CD8-positive, alpha-beta memory T cell (primary cell): ENCODE measurements at regions not wholly inside any gene's neighbourhood (a gene's known extent, or its start where the extent isn't known, plus 50 kb on each side); places are given as distances from the start of the nearest gene placed in this dataset.

Experiments
- CTCF ChIA-PET: fragments of 350-600 bp; sonication (Branson Sonifier 250); formaldehyde crosslinking; loops from one replicate; lab custom pipeline; 2021; ENCODE audit warnings: antibody characterized with exemption; lab: Charles Lee
- POLR2A ChIA-PET: fragments of 350-600 bp; sonication (Branson Sonifier 250); formaldehyde crosslinking; loops from one replicate; lab custom pipeline; 2021; ENCODE audit warnings: antibody characterized with exemption; lab: Charles Lee
- DNase-seq, 5 donors: peaks; one replicate each; pipeline versions ENCODE4 v3.0.0 to v3.0.0-alpha.2; 2020 to 2022; ENCODE audit warnings: mixed read lengths in 1 of 5
- H3K27ac ChIP-seq: one replicate; pipeline ENCODE4 v1.7.0; 2013; ENCODE audit warnings: low read depth, mild to moderate bottlenecking, low read length, moderate library complexity
- H3K27me3 ChIP-seq: 2 replicates; pipeline ENCODE4 v1.7.0; 2013; ENCODE audit warnings: low read length, mild to moderate bottlenecking; ENCODE audit not compliant: insufficient read depth, poor library complexity, severe bottlenecking
- H3K36me3 ChIP-seq: 2 replicates; pipeline ENCODE4 v1.7.0; 2013; ENCODE audit warnings: mild to moderate bottlenecking, low read length, moderate library complexity; ENCODE audit not compliant: insufficient read depth
- H3K4me1 ChIP-seq: 2 replicates; pipeline ENCODE4 v1.7.0; 2013; ENCODE audit warnings: mild to moderate bottlenecking, low read length, moderate library complexity; ENCODE audit not compliant: insufficient read depth
- H3K4me3 ChIP-seq: 2 replicates; pipeline ENCODE4 v1.7.0; 2013; ENCODE audit warnings: mild to moderate bottlenecking, low read length
- H3K9me3 ChIP-seq: 2 replicates; pipeline ENCODE4 v1.7.0; 2013; ENCODE audit warnings: mild to moderate bottlenecking, low read length
- H3K27ac Mint-ChIP-seq, 8 donors: one replicate each; pipeline ENCODE4 v1.8.0; 2020 to 2021; ENCODE audit warnings: mixed read lengths in 8 of 8, mild to moderate bottlenecking in 6 of 8, inconsistent platforms in 3 of 8, moderate library complexity in 3 of 8
- H3K27me3 Mint-ChIP-seq, 2 donors: one replicate each; pipeline ENCODE4 v1.8.0; 2020 to 2021; ENCODE audit warnings: mixed read lengths in 2 of 2, mild to moderate bottlenecking in 1 of 2, moderate library complexity in 1 of 2
- H3K36me3 Mint-ChIP-seq, 3 donors: one replicate each; pipeline ENCODE4 v1.8.0; 2020 to 2021; ENCODE audit warnings: mixed read lengths in 3 of 3, inconsistent platforms in 1 of 3, mild to moderate bottlenecking in 1 of 3
- H3K4me1 Mint-ChIP-seq, 3 donors: one replicate each; pipeline ENCODE4 v1.8.0; 2020 to 2021; ENCODE audit warnings: mixed read lengths in 3 of 3, inconsistent platforms in 1 of 3, mild to moderate bottlenecking in 1 of 3
- H3K4me3 Mint-ChIP-seq, 7 donors: one replicate each; pipeline ENCODE4 v1.8.0; 2020 to 2021; ENCODE audit warnings: mixed read lengths in 7 of 7, mild to moderate bottlenecking in 6 of 7, moderate library complexity in 4 of 7, inconsistent platforms in 2 of 7
- H3K9me3 Mint-ChIP-seq, 5 donors: one replicate each; pipeline ENCODE4 v1.8.0; 2020 to 2022; ENCODE audit warnings: mixed read lengths in 5 of 5, mild to moderate bottlenecking in 3 of 5, moderate library complexity in 2 of 5, inconsistent platforms in 1 of 5

GRCh38 chr18:1244397-1245122 is 339.9 kb downstream of the ADCYAP1 start:
- DNase-seq, result no peak
- Mint-ChIP-seq H3K27ac (no peak overlapping the region), H3K27me3 (no peaks in the 10 kb centered on the region), H3K9me3 (peaks cover 0 to 18% (median 3%) of the 10 kb centered on the region in 5 donors), H3K36me3 (no peaks in the 10 kb centered on the region), H3K4me1 (no peaks in the 10 kb centered on the region), H3K4me3 (no peak overlapping the region)
- Histone ChIP-seq H3K4me1 (no peaks in the 10 kb centered on the region), H3K27me3 (no peaks in the 10 kb centered on the region), H3K4me3 (no peak overlapping the region), H3K9me3 (no peaks in the 10 kb centered on the region), H3K36me3 (no peaks in the 10 kb centered on the region), H3K27ac (no peak overlapping the region)
- ChIA-PET CTCF (no interaction called here), POLR2A (no interaction called here)

GRCh38 chr18:1246827-1247226 is 342.2 kb downstream of the ADCYAP1 start:
- Histone ChIP-seq H3K9me3 (no peaks in the 10 kb centered on the region), H3K4me3 (no peak overlapping the region), H3K27me3 (no peaks in the 10 kb centered on the region), H3K27ac (no peak overlapping the region), H3K4me1 (no peaks in the 10 kb centered on the region), H3K36me3 (no peaks in the 10 kb centered on the region)
- Mint-ChIP-seq H3K27me3 (peaks cover 0 to 1% of the 10 kb centered on the region in 2 donors), H3K9me3 (peaks cover 0 to 12% (median 3%) of the 10 kb centered on the region in 5 donors), H3K4me1 (no peaks in the 10 kb centered on the region), H3K36me3 (no peaks in the 10 kb centered on the region), H3K4me3 (no peak overlapping the region), H3K27ac (no peak overlapping the region)
- ChIA-PET CTCF (no interaction called here), POLR2A (no interaction called here)
- no peak for DNase-seq

- Mint-ChIP-seq H3K36me3 (no peaks in the 10 kb centered on the region), H3K4me1 (no peaks in the 10 kb centered on the region), H3K27ac (no peak overlapping the region), H3K9me3 (peaks cover 0 to 9% (median 3%) of the 10 kb centered on the region in 5 donors), H3K27me3 (peaks cover 0 to 1% of the 10 kb centered on the region in 2 donors), H3K4me3 (no peak overlapping the region)
- Histone ChIP-seq H3K36me3 (no peaks in the 10 kb centered on the region), H3K4me1 (no peaks in the 10 kb centered on the region), H3K9me3 (no peaks in the 10 kb centered on the region), H3K4me3 (no peak overlapping the region), H3K27ac (no peak overlapping the region), H3K27me3 (no peaks in the 10 kb centered on the region)
- CTCF ChIA-PET, result no interaction called here
- no peak for DNase-seq
- POLR2A ChIA-PET, result no interaction called here
Observed at GRCh38 chr18:1252534-1252933, 347.9 kb downstream of the ADCYAP1 start.

DNA sequence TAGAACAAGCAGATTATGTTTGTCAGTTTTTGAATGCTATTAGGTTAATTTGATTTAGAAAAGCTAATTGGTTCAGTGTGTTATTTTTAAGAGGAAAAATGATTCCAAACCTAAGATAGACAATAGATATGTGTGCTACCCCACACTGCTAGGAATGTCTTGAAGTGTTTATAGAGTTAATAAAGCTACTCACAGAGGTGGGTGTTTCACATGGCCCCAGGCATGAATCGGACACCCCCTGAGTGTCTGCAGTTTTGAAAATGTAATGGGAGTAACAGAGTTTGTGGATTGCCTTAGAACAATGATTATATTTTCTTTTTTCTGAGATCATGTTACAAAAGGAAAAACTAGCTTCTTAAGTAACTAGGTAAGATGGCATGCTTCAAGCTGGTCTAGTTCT is 348.3 kb downstream of the ADCYAP1 start:
- H3K9me3 Mint-ChIP-seq, result peaks cover 0 to 7% (median 3%) of the 10 kb centered on the region in 5 donors
- H3K4me3 Mint-ChIP-seq, result no peak overlapping the region
- Histone ChIP-seq H3K27me3 (no peaks in the 10 kb centered on the region), H3K9me3 (no peaks in the 10 kb centered on the region), H3K36me3 (no peaks in the 10 kb centered on the region), H3K27ac (no peak overlapping the region), H3K4me3 (no peak overlapping the region), H3K4me1 (no peaks in the 10 kb centered on the region)
- H3K27me3 Mint-ChIP-seq, result peaks cover 0 to 1% of the 10 kb centered on the region in 2 donors
- H3K36me3 Mint-ChIP-seq, result no peaks in the 10 kb centered on the region
- CTCF ChIA-PET, result no interaction called here
- H3K4me1 Mint-ChIP-seq, result no peaks in the 10 kb centered on the region
- no peak for DNase-seq
- H3K27ac Mint-ChIP-seq, result no peak overlapping the region
- POLR2A ChIA-PET, result no interaction called here

- ChIA-PET POLR2A (no interaction called here), CTCF (no interaction called here)
- no peak for DNase-seq
- H3K27me3 Mint-ChIP-seq, result peaks cover 0 to 1% of the 10 kb centered on the region in 2 donors
- peaks cover 3 to 10% (median 3%) of the 10 kb centered on the region in 5 donors for H3K9me3 Mint-ChIP-seq
- no peaks in the 10 kb centered on the region for H3K27me3 ChIP-seq
- no peak overlapping the region for H3K27ac Mint-ChIP-seq
- H3K36me3 Mint-ChIP-seq, result no peaks in the 10 kb centered on the region
- no peak overlapping the region for H3K4me3 Mint-ChIP-seq
- no peaks in the 10 kb centered on the region for H3K4me1 Mint-ChIP-seq
- no peaks in the 10 kb centered on the region for H3K36me3 ChIP-seq
- no peaks in the 10 kb centered on the region for H3K9me3 ChIP-seq
- no peak overlapping the region for H3K4me3 ChIP-seq
- no peak overlapping the region for H3K27ac ChIP-seq
- H3K4me1 ChIP-seq, result no peaks in the 10 kb centered on the region
Observed at GRCh38 chr18:1253827-1254226, 349.2 kb downstream of the ADCYAP1 start.

GRCh38 chr18:1261054-1261453 is 356.4 kb downstream of the ADCYAP1 start:
- Mint-ChIP-seq H3K4me3 (no peak overlapping the region), H3K36me3 (no peaks in the 10 kb centered on the region), H3K9me3 (peaks cover 3 to 43% (median 11%) of the 10 kb centered on the region in 5 donors), H3K27ac (no peak overlapping the region), H3K27me3 (no peaks in the 10 kb centered on the region), H3K4me1 (no peaks in the 10 kb centered on the region)
- POLR2A ChIA-PET, result no interaction called here
- H3K4me1 ChIP-seq, result no peaks in the 10 kb centered on the region
- no peaks in the 10 kb centered on the region for H3K36me3 ChIP-seq
- H3K27ac ChIP-seq, result no peak overlapping the region
- CTCF ChIA-PET, result no interaction called here
- no peaks in the 10 kb centered on the region for H3K9me3 ChIP-seq
- no peak for DNase-seq
- H3K4me3 ChIP-seq, result no peak overlapping the region
- H3K27me3 ChIP-seq, result no peaks in the 10 kb centered on the region

GRCh38 chr18:1267021-1267420 is 362.4 kb downstream of the ADCYAP1 start:
- H3K4me1 Mint-ChIP-seq, result no peaks in the 10 kb centered on the region
- Histone ChIP-seq H3K27me3 (no peaks in the 10 kb centered on the region), H3K27ac (no peak overlapping the region), H3K9me3 (no peaks in the 10 kb centered on the region), H3K4me1 (no peaks in the 10 kb centered on the region), H3K36me3 (no peaks in the 10 kb centered on the region), H3K4me3 (no peak overlapping the region)
- H3K36me3 Mint-ChIP-seq, result no peaks in the 10 kb centered on the region
- peaks cover 0 to 15% (median 3%) of the 10 kb centered on the region in 5 donors for H3K9me3 Mint-ChIP-seq
- no peaks in the 10 kb centered on the region for H3K27me3 Mint-ChIP-seq
- POLR2A ChIA-PET, result no interaction called here
- DNase-seq, result no peak
- no peak overlapping the region for H3K27ac Mint-ChIP-seq
- CTCF ChIA-PET, result no interaction called here
- no peak overlapping the region for H3K4me3 Mint-ChIP-seq

DNA sequence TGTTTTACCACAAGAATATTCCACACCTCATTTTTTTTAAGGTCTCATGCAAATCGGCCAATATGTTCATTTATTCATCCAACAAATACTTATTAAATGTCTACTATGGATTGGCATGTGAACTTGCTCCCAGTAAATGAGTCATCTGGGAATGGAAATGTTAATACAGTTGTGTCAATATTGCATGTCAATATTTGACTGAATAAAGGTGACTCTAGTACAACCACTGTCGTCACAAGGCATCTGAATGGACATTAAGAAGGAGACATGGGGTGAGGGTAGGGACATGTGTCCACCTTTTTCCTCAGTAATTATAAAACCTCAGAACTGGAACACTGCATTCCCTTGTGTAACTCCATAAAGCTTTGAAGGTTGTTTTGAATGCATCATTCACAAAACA is 365.4 kb downstream of the ADCYAP1 start:
- no peak for DNase-seq
- Mint-ChIP-seq H3K27me3 (no peaks in the 10 kb centered on the region), H3K27ac (no peak overlapping the region), H3K4me1 (no peaks in the 10 kb centered on the region), H3K9me3 (peaks cover 0 to 14% (median 0%) of the 10 kb centered on the region in 5 donors), H3K4me3 (no peak overlapping the region), H3K36me3 (no peaks in the 10 kb centered on the region)
- no peak overlapping the region for H3K4me3 ChIP-seq
- no peaks in the 10 kb centered on the region for H3K9me3 ChIP-seq
- no peaks in the 10 kb centered on the region for H3K36me3 ChIP-seq
- CTCF ChIA-PET, result no interaction called here
- POLR2A ChIA-PET, result no interaction called here
- H3K4me1 ChIP-seq, result no peaks in the 10 kb centered on the region
- H3K27ac ChIP-seq, result no peak overlapping the region
- no peaks in the 10 kb centered on the region for H3K27me3 ChIP-seq
